Astrocyte (in vitro differentiated cells and primary cell): ENCODE measurements at regions not wholly inside any gene's neighbourhood (a gene's known extent, or its start where the extent isn't known, plus 50 kb on each side); places are given as distances from the start of the nearest gene placed in this dataset.
A peak's percentile ranks its signal among the peaks of the same experiment; 100 is the strongest.

Experiments
- DNase-seq: peaks from one replicate; pipeline ENCODE4 v3.0.0-alpha.2; 2010; ENCODE audit warnings: low read depth
- FAIRE-seq: peaks from 2 replicates; lab custom pipeline; 2011; peaks lifted over from hg19 to GRCh38; lab: Jason Lieb, UNC
- H2AFZ ChIP-seq: 2 replicates; pipeline ENCODE4 v1.6.0; 2012; ENCODE audit warnings: low read depth, low read length, inconsistent platforms
- H3K27ac ChIP-seq: 2 replicates; pipeline ENCODE4 v1.5.1; 2011; ENCODE audit warnings: low read depth, low read length, inconsistent platforms
- H3K27me3 ChIP-seq: 2 replicates; pipeline ENCODE4 v1.6.0; 2011; ENCODE audit warnings: low read length, inconsistent platforms; ENCODE audit not compliant: insufficient read depth
- H3K36me3 ChIP-seq: 2 replicates; pipeline ENCODE4 v1.5.1; 2011; ENCODE audit warnings: low read length, inconsistent platforms; ENCODE audit not compliant: insufficient read depth
- H3K4me1 ChIP-seq: 2 replicates; pipeline ENCODE4 v1.5.1; 2011; ENCODE audit warnings: low read length, inconsistent platforms; ENCODE audit not compliant: insufficient read depth
- H3K4me2 ChIP-seq: 2 replicates; pipeline ENCODE4 v1.6.0; 2012; ENCODE audit warnings: low read length, inconsistent platforms
- H3K4me3 ChIP-seq: 2 replicates; pipeline ENCODE4 v1.5.1; 2011; ENCODE audit warnings: low read depth, mild to moderate bottlenecking, low read length, inconsistent platforms; ENCODE audit not compliant: insufficient read depth
- H3K79me2 ChIP-seq: 2 replicates; pipeline ENCODE4 v1.6.0; 2012; ENCODE audit warnings: mild to moderate bottlenecking, low read length, inconsistent platforms; ENCODE audit not compliant: insufficient read depth
- H3K9ac ChIP-seq: 2 replicates; pipeline ENCODE4 v1.6.0; 2012; ENCODE audit warnings: mild to moderate bottlenecking, low read length, inconsistent platforms
- H3K9me3 ChIP-seq: 2 replicates; pipeline ENCODE4 v1.5.1; 2012; ENCODE audit warnings: low read depth, mild to moderate bottlenecking, low read length, inconsistent platforms; ENCODE audit not compliant: insufficient read depth
- H4K20me1 ChIP-seq: 2 replicates; pipeline ENCODE4 v1.6.0; 2012; ENCODE audit warnings: low read length, inconsistent platforms; ENCODE audit not compliant: insufficient read depth
- H3K27ac Mint-ChIP-seq: one replicate; pipeline ENCODE4 v1.8.0; 2021; ENCODE audit warnings: mild to moderate bottlenecking, mixed read lengths; ENCODE audit not compliant: unreplicated experiment
- H3K27me3 Mint-ChIP-seq: one replicate; pipeline ENCODE4 v1.8.0; 2021; ENCODE audit warnings: low read depth, mixed read lengths; ENCODE audit not compliant: unreplicated experiment
- H3K36me3 Mint-ChIP-seq: one replicate; pipeline ENCODE4 v1.8.0; 2021; ENCODE audit warnings: low read depth, mixed read lengths; ENCODE audit not compliant: unreplicated experiment
- H3K4me1 Mint-ChIP-seq: one replicate; pipeline ENCODE4 v1.8.0; 2021; ENCODE audit warnings: low read depth, mixed read lengths; ENCODE audit not compliant: unreplicated experiment
- H3K4me3 Mint-ChIP-seq: one replicate; pipeline ENCODE4 v1.8.0; 2021; ENCODE audit warnings: mild to moderate bottlenecking, moderate library complexity, mixed read lengths; ENCODE audit not compliant: unreplicated experiment
- H3K9me3 Mint-ChIP-seq: one replicate; pipeline ENCODE4 v1.8.0; 2021; ENCODE audit warnings: mild to moderate bottlenecking, mixed read lengths; ENCODE audit not compliant: unreplicated experiment
- EZH2 ChIP-seq: IDR thresholded peaks from 2 replicates; pipeline ENCODE4 v1.6.1; 2012; ENCODE audit warnings: mild to moderate bottlenecking, low read length, inconsistent platforms; ENCODE audit not compliant: insufficient read depth
- TF ChIP-seq, protein P1 (sequence below): IDR thresholded peaks from 2 replicates; pipeline ENCODE4 v1.5.1; 2011; ENCODE audit warnings: low read depth, mild to moderate bottlenecking, inconsistent platforms, low read length, moderate library complexity; ENCODE audit not compliant: insufficient read depth

DNA sequence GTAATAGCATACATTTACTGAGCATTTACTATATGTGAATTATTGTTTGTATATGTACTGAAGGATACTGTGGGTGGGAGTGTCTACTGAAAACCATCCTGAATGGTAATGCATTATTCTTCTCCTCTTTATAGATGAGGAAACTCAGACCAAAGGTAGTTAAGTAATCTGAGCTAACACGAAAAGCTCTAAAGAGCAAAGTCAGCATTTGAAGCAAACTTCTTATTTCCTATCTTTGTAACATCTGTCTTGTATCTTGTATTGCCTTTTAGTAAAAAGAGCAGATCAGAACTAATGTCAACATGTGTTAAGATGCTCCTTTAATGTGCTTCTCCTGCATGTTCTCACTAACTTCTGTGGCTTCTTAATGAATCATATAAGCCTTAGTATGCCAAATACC, 382.8 kb upstream of the NXPH2 start:
- peaks cover 6% of the 10 kb centered on the region for H3K4me1 Mint-ChIP-seq
- no peaks in the 10 kb centered on the region for H3K36me3 ChIP-seq
- H3K4me3 ChIP-seq: no peak overlapping the region
- no peak overlapping the region for H3K27ac Mint-ChIP-seq
- DNase-seq: no peak
- no peak overlapping the region for H3K4me3 Mint-ChIP-seq
- no peaks in the 10 kb centered on the region for H3K27me3 Mint-ChIP-seq
- no peaks in the 10 kb centered on the region for H3K4me1 ChIP-seq
- H3K9me3 ChIP-seq: no peaks in the 10 kb centered on the region
- no peaks in the 10 kb centered on the region for H3K27me3 ChIP-seq
- no peaks in the 10 kb centered on the region for H3K79me2 ChIP-seq
- no peak overlapping the region for H2AFZ ChIP-seq
- FAIRE-seq: no peak
- H3K36me3 Mint-ChIP-seq: no peaks in the 10 kb centered on the region
- H3K27ac ChIP-seq: no peak overlapping the region
- no peak overlapping the region for H3K4me2 ChIP-seq
- TF ChIP-seq, protein P1, sequence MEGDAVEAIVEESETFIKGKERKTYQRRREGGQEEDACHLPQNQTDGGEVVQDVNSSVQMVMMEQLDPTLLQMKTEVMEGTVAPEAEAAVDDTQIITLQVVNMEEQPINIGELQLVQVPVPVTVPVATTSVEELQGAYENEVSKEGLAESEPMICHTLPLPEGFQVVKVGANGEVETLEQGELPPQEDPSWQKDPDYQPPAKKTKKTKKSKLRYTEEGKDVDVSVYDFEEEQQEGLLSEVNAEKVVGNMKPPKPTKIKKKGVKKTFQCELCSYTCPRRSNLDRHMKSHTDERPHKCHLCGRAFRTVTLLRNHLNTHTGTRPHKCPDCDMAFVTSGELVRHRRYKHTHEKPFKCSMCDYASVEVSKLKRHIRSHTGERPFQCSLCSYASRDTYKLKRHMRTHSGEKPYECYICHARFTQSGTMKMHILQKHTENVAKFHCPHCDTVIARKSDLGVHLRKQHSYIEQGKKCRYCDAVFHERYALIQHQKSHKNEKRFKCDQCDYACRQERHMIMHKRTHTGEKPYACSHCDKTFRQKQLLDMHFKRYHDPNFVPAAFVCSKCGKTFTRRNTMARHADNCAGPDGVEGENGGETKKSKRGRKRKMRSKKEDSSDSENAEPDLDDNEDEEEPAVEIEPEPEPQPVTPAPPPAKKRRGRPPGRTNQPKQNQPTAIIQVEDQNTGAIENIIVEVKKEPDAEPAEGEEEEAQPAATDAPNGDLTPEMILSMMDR: no peak
- no peak for TF ChIP-seq EZH2
- H3K9me3 Mint-ChIP-seq: peaks cover 3% of the 10 kb centered on the region
- H3K9ac ChIP-seq: no peak overlapping the region
- H4K20me1 ChIP-seq: no peaks in the 10 kb centered on the region

DNA sequence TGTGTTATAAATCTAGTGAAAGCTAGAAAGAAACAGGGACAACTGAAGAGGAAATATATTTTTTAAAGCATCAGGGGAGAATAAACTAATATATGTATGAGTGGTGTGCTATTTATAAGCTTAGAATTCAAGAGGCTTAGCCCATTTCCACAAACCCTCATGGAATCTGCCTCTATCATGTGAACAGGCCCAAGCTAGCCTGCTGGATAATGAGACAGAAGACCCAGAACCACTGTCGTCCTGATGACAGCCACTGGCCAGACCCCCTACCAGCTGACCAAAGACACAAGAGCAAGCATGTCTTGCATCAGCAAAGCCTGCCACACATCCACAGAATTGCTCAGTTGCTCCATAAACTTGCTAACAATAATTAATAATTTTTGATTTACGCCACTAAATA, 382.3 kb upstream of the NXPH2 start:
- TF ChIP-seq, protein P1: no peak
- no peak for TF ChIP-seq EZH2
- H3K27ac Mint-ChIP-seq: peak overlapping the region; percentile 11
- Histone ChIP-seq H3K9me3 (no peaks in the 10 kb centered on the region), H3K9ac (no peak overlapping the region), H2AFZ (no peak overlapping the region), H3K79me2 (no peaks in the 10 kb centered on the region), H3K4me2 (no peak overlapping the region), H3K36me3 (no peaks in the 10 kb centered on the region), H4K20me1 (no peaks in the 10 kb centered on the region), H3K27ac (no peak overlapping the region), H3K4me3 (no peak overlapping the region), H3K4me1 (no peaks in the 10 kb centered on the region), H3K27me3 (no peaks in the 10 kb centered on the region)
- no peak for DNase-seq
- no peak for FAIRE-seq
- peaks cover 6% of the 10 kb centered on the region for H3K4me1 Mint-ChIP-seq
- no peaks in the 10 kb centered on the region for H3K36me3 Mint-ChIP-seq
- H3K4me3 Mint-ChIP-seq: no peak overlapping the region
- H3K9me3 Mint-ChIP-seq: peaks cover 3% of the 10 kb centered on the region
- no peaks in the 10 kb centered on the region for H3K27me3 Mint-ChIP-seq

DNA sequence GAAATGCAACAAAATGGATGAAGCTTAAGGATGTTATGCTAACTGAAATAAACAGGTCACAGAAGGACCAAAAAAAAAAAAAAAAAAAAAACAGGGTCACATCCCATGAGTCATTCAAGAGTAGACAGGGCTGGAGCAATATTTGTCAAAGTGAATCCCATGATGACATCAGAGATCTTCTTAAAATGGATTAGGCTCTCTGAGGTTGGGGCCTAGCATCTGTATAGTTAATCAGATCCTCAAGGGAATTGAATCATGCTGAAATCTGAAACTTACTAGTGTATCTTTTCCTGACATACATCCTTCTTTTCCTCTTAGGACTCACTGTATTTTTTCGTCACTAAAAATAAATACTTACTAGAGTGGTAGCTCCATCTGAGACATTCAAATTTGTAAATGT, 380.6 kb upstream of the NXPH2 start:
- no peak overlapping the region for H3K27ac ChIP-seq
- no peaks in the 10 kb centered on the region for H3K4me1 ChIP-seq
- H3K79me2 ChIP-seq: no peaks in the 10 kb centered on the region
- no peak overlapping the region for H3K9ac ChIP-seq
- H3K9me3 ChIP-seq: no peaks in the 10 kb centered on the region
- Mint-ChIP-seq H3K27ac (no peak overlapping the region), H3K4me3 (no peak overlapping the region), H3K9me3 (peaks cover 3% of the 10 kb centered on the region), H3K27me3 (no peaks in the 10 kb centered on the region), H3K4me1 (peaks cover 15% of the 10 kb centered on the region), H3K36me3 (no peaks in the 10 kb centered on the region)
- no peak for FAIRE-seq
- DNase-seq: no peak
- no peaks in the 10 kb centered on the region for H3K36me3 ChIP-seq
- H3K27me3 ChIP-seq: no peaks in the 10 kb centered on the region
- no peaks in the 10 kb centered on the region for H4K20me1 ChIP-seq
- no peak overlapping the region for H3K4me3 ChIP-seq
- H2AFZ ChIP-seq: no peak overlapping the region
- no peak overlapping the region for H3K4me2 ChIP-seq
- TF ChIP-seq, protein P1: no peak
- no peak for TF ChIP-seq EZH2
